ENCODE measurements at regions not wholly inside any gene's neighbourhood (a gene's known extent, or its start where the extent isn't known, plus 50 kb on each side); places are given as distances from the start of the nearest gene placed in this dataset.

DNA sequence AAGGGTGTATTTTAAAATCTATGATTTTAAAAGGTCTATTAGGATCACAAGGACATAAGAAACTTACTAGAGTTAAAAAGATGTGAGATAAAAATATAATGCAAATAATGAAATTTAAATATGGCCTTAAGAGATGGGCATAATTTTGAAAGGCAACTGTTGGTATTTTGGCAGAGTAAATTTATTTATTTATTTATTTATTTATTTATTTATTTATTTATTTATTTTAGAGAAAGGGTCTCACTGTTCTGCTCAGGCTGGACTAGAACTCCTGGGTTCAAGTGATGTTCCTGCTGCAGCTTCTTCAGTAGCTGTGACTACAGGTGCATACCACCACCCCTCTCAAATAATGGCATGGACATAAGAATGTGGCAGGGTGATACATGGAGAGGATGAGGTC, 932.1 kb upstream of the LCORL start:
- TF ChIP-seq, protein P1, sequence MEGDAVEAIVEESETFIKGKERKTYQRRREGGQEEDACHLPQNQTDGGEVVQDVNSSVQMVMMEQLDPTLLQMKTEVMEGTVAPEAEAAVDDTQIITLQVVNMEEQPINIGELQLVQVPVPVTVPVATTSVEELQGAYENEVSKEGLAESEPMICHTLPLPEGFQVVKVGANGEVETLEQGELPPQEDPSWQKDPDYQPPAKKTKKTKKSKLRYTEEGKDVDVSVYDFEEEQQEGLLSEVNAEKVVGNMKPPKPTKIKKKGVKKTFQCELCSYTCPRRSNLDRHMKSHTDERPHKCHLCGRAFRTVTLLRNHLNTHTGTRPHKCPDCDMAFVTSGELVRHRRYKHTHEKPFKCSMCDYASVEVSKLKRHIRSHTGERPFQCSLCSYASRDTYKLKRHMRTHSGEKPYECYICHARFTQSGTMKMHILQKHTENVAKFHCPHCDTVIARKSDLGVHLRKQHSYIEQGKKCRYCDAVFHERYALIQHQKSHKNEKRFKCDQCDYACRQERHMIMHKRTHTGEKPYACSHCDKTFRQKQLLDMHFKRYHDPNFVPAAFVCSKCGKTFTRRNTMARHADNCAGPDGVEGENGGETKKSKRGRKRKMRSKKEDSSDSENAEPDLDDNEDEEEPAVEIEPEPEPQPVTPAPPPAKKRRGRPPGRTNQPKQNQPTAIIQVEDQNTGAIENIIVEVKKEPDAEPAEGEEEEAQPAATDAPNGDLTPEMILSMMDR (IDR thresholded peaks at IDR 0.05; ENCODE audit: borderline replicate concordance, extremely low read depth, insufficient read depth), result no peak
- intact Hi-C loops (cut with DNase I), result no loop called here
- Histone ChIP-seq H3K36me3 (ENCODE audit: control insufficient read depth in 2 of 3, insufficient read depth in 3 of 3, low read length in 3 of 3) (no peaks in the 10 kb centered on the region), H3K27ac (ENCODE audit: low read depth in 2 of 2, low read length in 2 of 2) (no peak overlapping the region), H3K4me1 (ENCODE audit: control insufficient read depth in 2 of 3, insufficient read depth in 2 of 3, low read depth in 1 of 3, low read length in 3 of 3) (peaks cover 0 to 11% (median 2%) of the 10 kb centered on the region in 3 donors), H3K9me3 (ENCODE audit: control insufficient read depth in 2 of 3, insufficient read depth in 1 of 3, low read length in 3 of 3) (no peaks in the 10 kb centered on the region), H3K9ac (ENCODE audit: low read length in 3 of 3) (no peak overlapping the region), H3K4me3 (ENCODE audit: low read length in 3 of 3) (no peak overlapping the region), H3K27me3 (ENCODE audit: control insufficient read depth, insufficient read depth, low read length) (no peaks in the 10 kb centered on the region)
- DNase-seq (no peak), FAIRE-seq (peak; percentile 32)

DNA sequence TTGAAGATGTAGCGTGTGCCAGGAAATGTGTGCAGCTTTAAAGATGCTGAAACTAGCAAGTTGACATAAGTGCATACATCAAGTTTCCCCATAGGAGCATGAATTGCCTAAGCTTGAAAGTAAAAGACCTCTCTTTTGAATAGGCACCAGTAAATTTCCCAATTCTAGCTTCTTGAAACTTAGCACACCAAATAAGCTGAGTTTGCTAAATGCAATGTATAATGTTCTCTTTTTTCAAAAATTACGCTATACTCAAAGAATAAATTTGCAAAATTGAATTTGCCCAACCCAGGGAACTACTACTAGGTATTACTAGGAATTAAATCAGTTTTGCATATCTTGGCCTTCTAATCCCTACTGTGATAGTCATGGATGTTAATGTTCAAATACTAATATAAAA, 923.9 kb upstream of the LCORL start:
- no peak for DNase-seq
- no peaks in the 10 kb centered on the region for H3K9me3 ChIP-seq (ENCODE audit: control insufficient read depth in 2 of 3, insufficient read depth in 1 of 3, low read length in 3 of 3)
- TF ChIP-seq, protein P1 (IDR thresholded peaks at IDR 0.05; ENCODE audit: borderline replicate concordance, extremely low read depth, insufficient read depth), result no peak
- intact Hi-C loops (cut with DNase I), result no loop called here
- FAIRE-seq, result no peak
- H3K4me3 ChIP-seq (ENCODE audit: low read length in 3 of 3), result no peak overlapping the region
- no peaks in the 10 kb centered on the region for H3K36me3 ChIP-seq (ENCODE audit: control insufficient read depth in 2 of 3, insufficient read depth in 3 of 3, low read length in 3 of 3)
- H3K9ac ChIP-seq (ENCODE audit: low read length in 3 of 3), result no peak overlapping the region
- no peaks in the 10 kb centered on the region for H3K4me1 ChIP-seq (ENCODE audit: control insufficient read depth in 2 of 3, insufficient read depth in 2 of 3, low read depth in 1 of 3, low read length in 3 of 3)
- no peaks in the 10 kb centered on the region for H3K27me3 ChIP-seq (ENCODE audit: control insufficient read depth, insufficient read depth, low read length)
- H3K27ac ChIP-seq (ENCODE audit: low read depth in 2 of 2, low read length in 2 of 2), result no peak overlapping the region

DNA sequence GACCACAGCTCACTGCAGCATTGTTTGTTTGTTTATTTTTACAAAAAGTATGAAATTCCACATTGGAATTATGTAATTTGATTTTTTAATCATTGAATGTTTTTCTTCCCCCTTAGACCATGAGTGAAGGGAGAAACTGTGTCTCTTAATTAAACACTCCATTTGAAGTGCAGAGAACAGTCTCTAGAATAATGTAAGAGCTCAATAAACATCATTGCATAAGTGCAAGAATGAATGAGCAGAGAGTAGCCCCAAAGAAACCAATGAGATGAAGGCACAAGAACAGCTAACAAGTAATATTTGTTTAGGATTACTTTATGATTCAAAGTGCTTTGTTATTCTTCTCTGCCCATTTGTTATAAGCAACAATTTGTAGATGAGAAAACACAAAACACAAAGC, 921.3 kb upstream of the LCORL start:
- intact Hi-C loops (cut with DNase I), result no loop called here
- Histone ChIP-seq H3K36me3 (ENCODE audit: control insufficient read depth in 2 of 3, insufficient read depth in 3 of 3, low read length in 3 of 3) (no peaks in the 10 kb centered on the region), H3K9me3 (ENCODE audit: control insufficient read depth in 2 of 3, insufficient read depth in 1 of 3, low read length in 3 of 3) (no peaks in the 10 kb centered on the region), H3K9ac (ENCODE audit: low read length in 3 of 3) (no peak overlapping the region), H3K27me3 (ENCODE audit: control insufficient read depth, insufficient read depth, low read length) (no peaks in the 10 kb centered on the region), H3K4me3 (ENCODE audit: low read length in 3 of 3) (no peak overlapping the region), H3K27ac (ENCODE audit: low read depth in 2 of 2, low read length in 2 of 2) (no peak overlapping the region), H3K4me1 (ENCODE audit: control insufficient read depth in 2 of 3, insufficient read depth in 2 of 3, low read depth in 1 of 3, low read length in 3 of 3) (no peaks in the 10 kb centered on the region)
- TF ChIP-seq, protein P1 (IDR thresholded peaks at IDR 0.05; ENCODE audit: borderline replicate concordance, extremely low read depth, insufficient read depth), result no peak
- FAIRE-seq, result no peak
- no peak for DNase-seq

Measured in kidney (tissue), 13 donors.